Prostate gland (tissue), 2 donors: ENCODE measurements at regions not wholly inside any gene's neighbourhood (a gene's known extent, or its start where the extent isn't known, plus 50 kb on each side); places are given as distances from the start of the nearest gene placed in this dataset.

ENCODE experiments used
- DNase-seq: peaks from one replicate; pipeline ENCODE4 v3.0.0-alpha.2; 2019; ENCODE audit warnings: low spot score
- H3K27ac ChIP-seq, 2 donors: fragments of 200-600 bp; sonication (generic); 2 replicates each; pipeline ENCODE4 v1.5.1; 2017 to 2019
- H3K27me3 ChIP-seq: fragments of 200-600 bp; sonication (generic); replicated peaks from 2 replicates; pipeline ENCODE4 v1.5.1; 2019; ENCODE audit not compliant: insufficient read depth
- H3K36me3 ChIP-seq, 2 donors: fragments of 200-600 bp; sonication (generic); 1 replicate in 1 of 2; 2 replicates in 1 of 2; pipeline versions ENCODE4 v1.5.1 to v1.8.1; 2017 to 2019
- H3K4me1 ChIP-seq: fragments of 200-600 bp; sonication (generic); replicated peaks from 2 replicates; pipeline ENCODE4 v1.5.1; 2019
- H3K4me3 ChIP-seq, 2 donors: fragments of 200-600 bp; sonication (generic); 2 replicates each; pipeline ENCODE4 v1.5.1; 2017 to 2019
- H3K9me3 ChIP-seq: fragments of 200-600 bp; sonication (generic); 2 replicates; pipeline ENCODE4 v1.5.1; 2017
- POLR2A ChIP-seq: fragments of 450-650 bp; IDR thresholded peaks from one replicate; pipeline ENCODE4 v1.6.1; 2016; ENCODE audit warnings: antibody characterized with exemption, mild to moderate bottlenecking
- POLR2AphosphoS5 ChIP-seq: sonication (generic); formaldehyde crosslinking; IDR thresholded peaks from one replicate; pipeline ENCODE4 v1.6.1; 2017; ENCODE audit warnings: antibody characterized with exemption
- WGBS: methylation state at CpG from one replicate; pipeline ENCODE4 v1.1.5; 2018; 5-methylcytosine and 5-hydroxymethylcytosine counted together
- intact Hi-C: fragments of 100-400 bp; cut with DNase I; formaldehyde crosslinking; loops from one replicate; pipeline ENCODE4 v1.14.2; 2022
- TF ChIP-seq, protein P1 (sequence below), 4 experiments: fragments of 200-600 bp in 2 of 4; fragments of 450-650 bp in 2 of 4; sonication (generic) in 2 of 4; IDR thresholded peaks; 1 replicate in 3 of 4; 2 replicates in 1 of 4; pipeline ENCODE4 v1.5.1; 2016 to 2019; ENCODE audit warnings: antibody characterized with exemption in 4 of 4, mild to moderate bottlenecking in 2 of 4, moderate library complexity in 2 of 4

DNA sequence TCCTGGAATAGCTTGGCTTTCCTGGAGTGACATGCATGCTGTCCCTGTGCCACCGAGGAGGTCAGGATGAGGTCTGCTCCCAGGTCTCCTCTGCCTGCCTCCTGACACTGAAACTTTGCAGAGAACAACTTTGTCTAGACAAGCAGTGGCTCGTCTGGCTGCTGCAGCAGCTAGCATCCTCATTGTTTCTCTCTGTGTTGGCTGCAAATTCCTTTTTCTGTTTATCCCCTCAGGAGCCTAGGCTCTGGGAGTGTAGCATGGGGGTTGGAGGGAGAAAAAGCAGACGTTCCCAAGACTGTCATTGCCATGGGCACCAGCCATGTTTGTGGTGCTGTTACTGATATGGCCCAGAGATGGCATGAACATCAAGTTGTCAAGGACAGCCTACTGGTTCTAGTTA, 208.7 kb upstream of the LRIG1 start:
- no peaks in the 10 kb centered on the region for H3K4me1 ChIP-seq
- no peaks in the 10 kb centered on the region for H3K9me3 ChIP-seq
- DNase-seq = peak; percentile 17
- intact Hi-C loops = no loop called here
- H3K4me3 ChIP-seq = no peak overlapping the region
- no peaks in the 10 kb centered on the region for H3K27me3 ChIP-seq
- H3K36me3 ChIP-seq = no peaks in the 10 kb centered on the region
- TF ChIP-seq POLR2AphosphoS5 = no peak
- TF ChIP-seq, protein P1, sequence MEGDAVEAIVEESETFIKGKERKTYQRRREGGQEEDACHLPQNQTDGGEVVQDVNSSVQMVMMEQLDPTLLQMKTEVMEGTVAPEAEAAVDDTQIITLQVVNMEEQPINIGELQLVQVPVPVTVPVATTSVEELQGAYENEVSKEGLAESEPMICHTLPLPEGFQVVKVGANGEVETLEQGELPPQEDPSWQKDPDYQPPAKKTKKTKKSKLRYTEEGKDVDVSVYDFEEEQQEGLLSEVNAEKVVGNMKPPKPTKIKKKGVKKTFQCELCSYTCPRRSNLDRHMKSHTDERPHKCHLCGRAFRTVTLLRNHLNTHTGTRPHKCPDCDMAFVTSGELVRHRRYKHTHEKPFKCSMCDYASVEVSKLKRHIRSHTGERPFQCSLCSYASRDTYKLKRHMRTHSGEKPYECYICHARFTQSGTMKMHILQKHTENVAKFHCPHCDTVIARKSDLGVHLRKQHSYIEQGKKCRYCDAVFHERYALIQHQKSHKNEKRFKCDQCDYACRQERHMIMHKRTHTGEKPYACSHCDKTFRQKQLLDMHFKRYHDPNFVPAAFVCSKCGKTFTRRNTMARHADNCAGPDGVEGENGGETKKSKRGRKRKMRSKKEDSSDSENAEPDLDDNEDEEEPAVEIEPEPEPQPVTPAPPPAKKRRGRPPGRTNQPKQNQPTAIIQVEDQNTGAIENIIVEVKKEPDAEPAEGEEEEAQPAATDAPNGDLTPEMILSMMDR (IDR thresholded peaks at IDR 0.05) = no peak
- no peak for TF ChIP-seq POLR2A
- WGBS = 36% methylated on average over 3 of the region's 3 CpGs
- no peak overlapping the region for H3K27ac ChIP-seq

DNA sequence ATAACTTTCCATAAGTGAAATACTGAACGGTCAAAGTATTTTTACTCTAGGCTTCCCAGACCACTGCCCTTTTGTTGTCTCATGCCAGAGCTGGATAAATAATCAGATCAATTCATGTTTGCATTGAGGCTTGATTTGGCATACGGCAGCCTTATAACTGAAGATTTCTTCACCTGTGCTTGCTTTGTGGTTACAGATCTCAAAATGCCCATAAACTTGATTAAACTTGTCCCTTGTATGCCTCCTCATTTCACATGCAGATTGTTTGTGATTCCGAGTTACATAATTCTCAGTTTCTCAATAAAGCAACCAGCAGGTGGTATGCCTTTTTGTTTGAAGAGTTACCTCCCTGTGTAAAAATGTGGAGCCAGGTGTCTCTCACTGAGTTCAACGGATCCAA, 211.4 kb upstream of the LRIG1 start:
- Histone ChIP-seq H3K9me3 (no peaks in the 10 kb centered on the region), H3K4me1 (no peaks in the 10 kb centered on the region), H3K27me3 (no peaks in the 10 kb centered on the region), H3K36me3 (no peaks in the 10 kb centered on the region), H3K27ac (no peak overlapping the region), H3K4me3 (no peak overlapping the region)
- peak; percentile 15 for DNase-seq
- TF ChIP-seq POLR2AphosphoS5 = peak; percentile 75
- TF ChIP-seq POLR2A = no peak
- intact Hi-C loops = no loop called here
- 36% methylated on average over 4 of the region's 4 CpGs for WGBS

DNA sequence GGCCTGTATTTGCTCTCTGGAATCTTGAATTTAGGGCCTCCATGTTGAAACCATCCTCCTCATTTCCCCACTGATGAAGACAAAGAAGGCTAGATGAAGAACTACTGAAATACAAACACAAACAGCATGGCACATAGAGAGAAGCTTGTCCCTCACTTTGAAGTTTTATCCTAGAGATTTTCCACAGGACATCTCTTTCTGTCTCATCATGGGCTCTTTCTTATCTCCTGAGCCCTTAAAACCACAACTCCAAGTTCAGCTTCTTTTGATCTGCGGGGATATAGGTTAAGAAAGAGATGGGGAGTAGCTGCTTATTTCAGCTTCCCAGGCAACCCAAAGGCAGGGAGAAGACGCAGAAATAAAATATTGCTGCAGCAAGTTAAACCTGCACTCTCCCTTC, 213.1 kb upstream of the LRIG1 start:
- Histone ChIP-seq H3K27ac (no peak overlapping the region), H3K36me3 (no peaks in the 10 kb centered on the region), H3K9me3 (no peaks in the 10 kb centered on the region), H3K4me1 (no peaks in the 10 kb centered on the region), H3K4me3 (no peak overlapping the region), H3K27me3 (no peaks in the 10 kb centered on the region)
- DNase-seq = no peak
- TF ChIP-seq, protein P1 (IDR thresholded peaks at IDR 0.05) = no peak
- TF ChIP-seq POLR2A (no peak), POLR2AphosphoS5 (no peak)
- WGBS = 50% methylated on average over 2 of the region's 2 CpGs
- intact Hi-C loops = no loop called here

DNA sequence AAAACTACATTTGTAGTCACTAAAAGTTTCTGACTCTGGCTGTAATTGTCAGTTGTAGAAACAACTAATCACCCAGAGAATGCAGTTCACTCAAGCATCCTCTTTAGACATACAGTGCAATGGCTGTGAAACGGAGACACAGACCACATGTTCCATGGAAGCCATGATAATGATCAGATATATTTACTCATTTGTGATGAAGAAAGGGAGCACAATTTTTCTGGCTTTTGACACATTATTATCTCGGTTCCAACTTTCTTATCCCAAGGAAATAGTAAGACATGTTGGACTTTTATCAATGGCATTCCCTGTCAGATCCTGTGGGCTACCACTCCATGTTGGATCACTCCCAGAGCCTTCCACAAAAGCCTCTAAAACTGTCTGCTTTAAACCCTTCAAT, 215.0 kb upstream of the LRIG1 start:
- Histone ChIP-seq H3K36me3 (no peaks in the 10 kb centered on the region), H3K27ac (no peak overlapping the region)
- 48% methylated on average over 2 of the region's 2 CpGs for WGBS

DNA sequence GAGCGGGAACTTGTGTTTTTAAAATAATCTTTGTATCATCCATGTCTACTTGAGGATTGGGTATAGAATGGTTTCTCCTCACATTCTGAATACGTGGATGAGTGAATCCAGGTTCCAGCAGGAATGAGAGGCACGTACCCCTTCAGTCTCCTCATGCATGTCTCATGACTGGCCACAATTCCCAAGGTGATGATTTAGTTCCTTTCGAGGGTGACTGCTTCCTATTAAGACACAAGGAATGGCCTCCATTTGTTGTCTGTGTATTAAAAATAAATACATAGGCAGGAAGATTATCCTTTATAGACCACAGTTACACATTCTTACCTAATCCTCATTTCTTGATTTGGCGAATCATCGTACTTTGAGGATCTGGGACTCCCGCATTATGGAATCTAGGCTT, 217.0 kb upstream of the LRIG1 start:
- Histone ChIP-seq H3K4me3 (no peak overlapping the region), H3K36me3 (no peaks in the 10 kb centered on the region), H3K4me1 (no peaks in the 10 kb centered on the region), H3K27ac (no peak overlapping the region), H3K9me3 (no peaks in the 10 kb centered on the region), H3K27me3 (no peaks in the 10 kb centered on the region)
- WGBS = 96% methylated on average over 7 of the region's 7 CpGs
- intact Hi-C loops = no loop called here
- TF ChIP-seq POLR2AphosphoS5 = no peak
- TF ChIP-seq, protein P1 (IDR thresholded peaks at IDR 0.05) = no peak
- TF ChIP-seq POLR2A = no peak
- DNase-seq = no peak

More for the DNA sequence above, 215.0 kb upstream of the LRIG1 start:
- H3K27me3 ChIP-seq = no peaks in the 10 kb centered on the region
- H3K9me3 ChIP-seq = no peaks in the 10 kb centered on the region
- intact Hi-C loops = no loop called here
- H3K4me3 ChIP-seq = no peak overlapping the region
- no peaks in the 10 kb centered on the region for H3K4me1 ChIP-seq
- TF ChIP-seq POLR2AphosphoS5 = no peak
- TF ChIP-seq, protein P1 (IDR thresholded peaks at IDR 0.05) = no peak
- TF ChIP-seq POLR2A = no peak
- no peak for DNase-seq
